ENCODE measurements at regions not wholly inside any gene's neighbourhood (a gene's known extent, or its start where the extent isn't known, plus 50 kb on each side); places are given as distances from the start of the nearest gene placed in this dataset.

- DNase-seq (ENCODE audit: low spot score) (no peak), ATAC-seq (ENCODE audit: low FRiP score) (no peak)
- TF ChIP-seq, protein P1, sequence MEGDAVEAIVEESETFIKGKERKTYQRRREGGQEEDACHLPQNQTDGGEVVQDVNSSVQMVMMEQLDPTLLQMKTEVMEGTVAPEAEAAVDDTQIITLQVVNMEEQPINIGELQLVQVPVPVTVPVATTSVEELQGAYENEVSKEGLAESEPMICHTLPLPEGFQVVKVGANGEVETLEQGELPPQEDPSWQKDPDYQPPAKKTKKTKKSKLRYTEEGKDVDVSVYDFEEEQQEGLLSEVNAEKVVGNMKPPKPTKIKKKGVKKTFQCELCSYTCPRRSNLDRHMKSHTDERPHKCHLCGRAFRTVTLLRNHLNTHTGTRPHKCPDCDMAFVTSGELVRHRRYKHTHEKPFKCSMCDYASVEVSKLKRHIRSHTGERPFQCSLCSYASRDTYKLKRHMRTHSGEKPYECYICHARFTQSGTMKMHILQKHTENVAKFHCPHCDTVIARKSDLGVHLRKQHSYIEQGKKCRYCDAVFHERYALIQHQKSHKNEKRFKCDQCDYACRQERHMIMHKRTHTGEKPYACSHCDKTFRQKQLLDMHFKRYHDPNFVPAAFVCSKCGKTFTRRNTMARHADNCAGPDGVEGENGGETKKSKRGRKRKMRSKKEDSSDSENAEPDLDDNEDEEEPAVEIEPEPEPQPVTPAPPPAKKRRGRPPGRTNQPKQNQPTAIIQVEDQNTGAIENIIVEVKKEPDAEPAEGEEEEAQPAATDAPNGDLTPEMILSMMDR (IDR thresholded peaks at IDR 0.05): no peak
Observed at GRCh38 chr10:31599626-31600504, 280.8 kb downstream of the ZEB1 start.

DNA sequence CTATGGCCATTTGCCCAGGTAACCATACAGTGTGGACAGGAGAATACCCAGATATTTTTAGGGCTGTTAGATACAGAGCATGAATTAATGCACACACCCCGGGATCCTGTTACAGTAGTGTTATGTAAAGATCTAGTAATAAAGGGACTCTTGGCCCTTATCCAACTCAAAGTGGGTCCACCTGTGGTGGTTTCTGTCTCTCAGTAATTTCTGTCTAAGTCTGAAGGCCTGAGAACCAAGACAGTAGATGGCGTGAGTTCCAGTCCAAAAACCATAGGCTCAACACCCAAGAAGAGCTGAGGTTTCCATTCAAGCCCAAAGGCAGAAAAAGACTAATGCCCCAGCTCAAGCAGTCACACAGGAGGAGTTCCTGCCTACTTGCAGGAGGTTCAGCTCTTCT is 277.7 kb downstream of the ZEB1 start:
- ATAC-seq (ENCODE audit: low FRiP score): no peak
- no peak for DNase-seq (ENCODE audit: low spot score)
- TF ChIP-seq, protein P1 (IDR thresholded peaks at IDR 0.05): no peak

DNA sequence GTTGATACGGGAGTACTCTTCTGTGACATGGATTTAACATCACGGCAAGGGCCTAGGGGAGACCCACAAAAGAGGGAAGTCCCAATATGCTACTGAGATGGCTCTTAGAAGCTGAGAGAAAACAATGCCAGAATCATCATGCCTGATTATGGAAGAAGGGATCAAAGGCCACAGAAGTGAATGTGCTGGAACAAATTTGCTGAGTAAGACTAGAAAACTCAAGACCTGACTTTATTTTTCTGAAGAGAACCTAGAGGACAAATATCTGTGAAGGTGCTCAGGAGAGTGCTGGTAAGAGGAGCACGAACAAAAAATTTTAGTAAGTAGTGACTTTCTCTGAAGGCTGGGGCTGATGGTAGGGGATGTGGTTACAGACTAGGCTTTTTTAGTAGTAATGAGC is 277.0 kb downstream of the ZEB1 start:
- TF ChIP-seq, protein P1 (IDR thresholded peaks at IDR 0.05): no peak
- DNase-seq (ENCODE audit: low spot score): no peak
- no peak for ATAC-seq (ENCODE audit: low FRiP score)

- DNase-seq (ENCODE audit: low spot score): no peak
- no peak for ATAC-seq (ENCODE audit: low FRiP score)
- TF ChIP-seq, protein P1 (IDR thresholded peaks at IDR 0.05): no peak
Observed at GRCh38 chr10:31594347-31594873, 275.4 kb downstream of the ZEB1 start.

- ATAC-seq (ENCODE audit: low FRiP score): no peak
- DNase-seq (ENCODE audit: low spot score): no peak
- TF ChIP-seq, protein P1 (IDR thresholded peaks at IDR 0.05): no peak
Observed at GRCh38 chr10:31593124-31593523, 274.1 kb downstream of the ZEB1 start.

DNA sequence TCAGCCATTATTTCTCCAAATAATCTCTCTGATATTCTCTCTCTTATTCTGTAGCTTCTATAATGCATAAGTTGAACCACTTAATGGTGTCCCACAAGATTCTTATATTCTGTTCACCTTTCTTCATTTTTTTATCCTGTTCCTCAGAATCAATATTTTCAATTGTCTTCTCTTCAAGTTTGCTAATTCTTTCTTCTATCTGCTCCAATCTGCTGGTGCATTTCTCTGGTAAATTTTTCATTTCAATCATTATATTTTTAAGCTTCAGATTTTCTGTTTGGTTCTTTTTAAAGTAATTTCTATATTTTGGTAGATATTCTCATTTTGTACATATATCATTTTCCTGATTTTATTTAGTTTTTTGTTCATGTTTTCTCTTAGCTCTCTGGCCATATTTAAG is 272.6 kb downstream of the ZEB1 start:
- ATAC-seq (ENCODE audit: low FRiP score) (no peak), DNase-seq (ENCODE audit: low spot score) (no peak)
- TF ChIP-seq, protein P1 (IDR thresholded peaks at IDR 0.05): no peak

Measured in omental fat pad (tissue), 3 donors.